ENCODE measurements at regions not wholly inside any gene's neighbourhood (a gene's known extent, or its start where the extent isn't known, plus 50 kb on each side); places are given as distances from the start of the nearest gene placed in this dataset.

DNA sequence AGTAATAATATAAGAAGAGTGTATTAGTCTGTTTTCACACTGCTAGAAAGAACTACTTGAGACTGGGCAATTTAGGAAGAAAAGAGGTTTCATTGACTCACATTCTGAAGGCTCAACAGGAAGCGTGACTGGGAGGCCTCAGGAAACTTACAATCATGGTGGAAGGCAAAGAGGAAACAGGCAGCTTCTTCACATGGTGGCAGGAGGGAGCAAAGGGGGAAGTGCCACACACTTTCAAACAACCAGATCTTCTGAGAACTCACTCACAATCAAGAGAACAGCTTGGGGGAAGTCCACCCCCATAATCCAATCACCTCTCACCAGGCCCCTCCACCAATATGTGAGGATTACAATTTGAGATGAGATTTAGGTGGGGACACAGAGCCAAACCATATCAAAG lies 212.5 kb upstream of the HDAC9 start:
- H3K4me1 ChIP-seq (ENCODE audit: control insufficient read depth in 1 of 2, insufficient read depth in 2 of 2, low read length in 2 of 2): no peaks in the 10 kb centered on the region
- H2AK5ac ChIP-seq (ENCODE audit: low read length): no peak overlapping the region
- H3K4me3 ChIP-seq (ENCODE audit: low read depth, low read length): no peak overlapping the region
- H3K23ac ChIP-seq (ENCODE audit: low read length): no peak overlapping the region
- WGBS (ENCODE audit: extremely low coverage, insufficient coverage, insufficient read length): no CpG with 5 or more reads among the region's 1 CpG
- no peak overlapping the region for H3K9ac ChIP-seq (ENCODE audit: low read length)
- H3K36me3 ChIP-seq (ENCODE audit: control insufficient read depth in 1 of 2, insufficient read depth in 2 of 2, low read length in 2 of 2): no peaks in the 10 kb centered on the region
- no peaks in the 10 kb centered on the region for H3K79me1 ChIP-seq (ENCODE audit: low read length)
- H3K27me3 ChIP-seq (ENCODE audit: insufficient read depth, low read length): no peaks in the 10 kb centered on the region
- H3K79me2 ChIP-seq (ENCODE audit: control insufficient read depth, insufficient read depth, low read length, poor library complexity): no peaks in the 10 kb centered on the region
- H2AFZ ChIP-seq (ENCODE audit: insufficient read depth, low read length, poor library complexity): no peak overlapping the region
- no peak overlapping the region for H4K8ac ChIP-seq (ENCODE audit: low read depth, low read length)
- DNase-seq: no peak
- no peak overlapping the region for H4K91ac ChIP-seq (ENCODE audit: low read depth, low read length)
- H3K14ac ChIP-seq (ENCODE audit: low read length): no peak overlapping the region
- H3K9me3 ChIP-seq (ENCODE audit: insufficient read depth, low read depth, low read length): no peaks in the 10 kb centered on the region
- no peak overlapping the region for H3K27ac ChIP-seq (ENCODE audit: low read depth, low read length)
- no peak overlapping the region for H3K4ac ChIP-seq (ENCODE audit: low read depth, low read length)
- H4K12ac ChIP-seq (ENCODE audit: low read depth, low read length): no peak overlapping the region
- no peak overlapping the region for H2BK5ac ChIP-seq (ENCODE audit: low read depth, low read length, poor library complexity)
- no peak overlapping the region for H2BK12ac ChIP-seq (ENCODE audit: low read length)
- H3K4me2 ChIP-seq (ENCODE audit: low read length): no peak overlapping the region
- H2BK120ac ChIP-seq (ENCODE audit: insufficient read depth, low read length, poor library complexity): no peak overlapping the region
- H3K18ac ChIP-seq (ENCODE audit: low read length): no peak overlapping the region

DNA sequence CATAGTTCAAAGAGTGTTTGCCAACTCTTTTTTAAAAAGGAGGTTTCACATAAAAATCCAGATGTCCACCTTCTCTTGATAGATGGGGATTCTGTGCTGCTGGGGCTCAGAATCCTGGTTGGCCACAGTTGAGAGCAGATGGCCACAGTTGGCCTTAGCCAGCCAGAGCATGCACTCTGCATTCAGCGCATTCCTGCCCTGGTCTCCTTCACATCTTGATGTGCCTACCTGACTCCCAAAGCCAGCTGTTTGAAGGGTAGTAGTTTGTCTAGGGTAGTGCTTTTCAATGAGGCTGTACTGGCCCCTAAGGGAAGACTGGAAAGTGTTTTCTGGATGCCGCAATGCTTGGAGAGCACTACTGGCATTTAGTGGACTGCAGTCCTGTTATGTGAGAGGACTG lies 208.1 kb upstream of the HDAC9 start:
- Histone ChIP-seq H3K4me3 (ENCODE audit: low read depth, low read length) (no peak overlapping the region), H3K36me3 (ENCODE audit: control insufficient read depth in 1 of 2, insufficient read depth in 2 of 2, low read length in 2 of 2) (no peaks in the 10 kb centered on the region), H3K27me3 (ENCODE audit: insufficient read depth, low read length) (no peaks in the 10 kb centered on the region), H2AFZ (ENCODE audit: insufficient read depth, low read length, poor library complexity) (no peak overlapping the region), H4K8ac (ENCODE audit: low read depth, low read length) (no peak overlapping the region), H3K18ac (ENCODE audit: low read length) (no peak overlapping the region), H3K4me2 (ENCODE audit: low read length) (no peak overlapping the region), H3K14ac (ENCODE audit: low read length) (no peak overlapping the region), H3K23ac (ENCODE audit: low read length) (no peak overlapping the region), H3K27ac (ENCODE audit: low read depth, low read length) (no peak overlapping the region), H2BK5ac (ENCODE audit: low read depth, low read length, poor library complexity) (no peak overlapping the region), H3K4me1 (ENCODE audit: control insufficient read depth in 1 of 2, insufficient read depth in 2 of 2, low read length in 2 of 2) (no peaks in the 10 kb centered on the region), H2BK12ac (ENCODE audit: low read length) (no peak overlapping the region), H2BK120ac (ENCODE audit: insufficient read depth, low read length, poor library complexity) (no peak overlapping the region), H2AK5ac (ENCODE audit: low read length) (no peak overlapping the region), H3K79me1 (ENCODE audit: low read length) (no peaks in the 10 kb centered on the region), H3K9ac (ENCODE audit: low read length) (no peak overlapping the region), H3K4ac (ENCODE audit: low read depth, low read length) (no peak overlapping the region), H3K9me3 (ENCODE audit: insufficient read depth, low read depth, low read length) (no peaks in the 10 kb centered on the region), H3K79me2 (ENCODE audit: control insufficient read depth, insufficient read depth, low read length, poor library complexity) (no peaks in the 10 kb centered on the region), H4K12ac (ENCODE audit: low read depth, low read length) (no peak overlapping the region), H4K91ac (ENCODE audit: low read depth, low read length) (no peak overlapping the region)
- DNase-seq: no peak
- no CpG with 5 or more reads among the region's 2 CpGs for WGBS (ENCODE audit: extremely low coverage, insufficient coverage, insufficient read length)

DNA sequence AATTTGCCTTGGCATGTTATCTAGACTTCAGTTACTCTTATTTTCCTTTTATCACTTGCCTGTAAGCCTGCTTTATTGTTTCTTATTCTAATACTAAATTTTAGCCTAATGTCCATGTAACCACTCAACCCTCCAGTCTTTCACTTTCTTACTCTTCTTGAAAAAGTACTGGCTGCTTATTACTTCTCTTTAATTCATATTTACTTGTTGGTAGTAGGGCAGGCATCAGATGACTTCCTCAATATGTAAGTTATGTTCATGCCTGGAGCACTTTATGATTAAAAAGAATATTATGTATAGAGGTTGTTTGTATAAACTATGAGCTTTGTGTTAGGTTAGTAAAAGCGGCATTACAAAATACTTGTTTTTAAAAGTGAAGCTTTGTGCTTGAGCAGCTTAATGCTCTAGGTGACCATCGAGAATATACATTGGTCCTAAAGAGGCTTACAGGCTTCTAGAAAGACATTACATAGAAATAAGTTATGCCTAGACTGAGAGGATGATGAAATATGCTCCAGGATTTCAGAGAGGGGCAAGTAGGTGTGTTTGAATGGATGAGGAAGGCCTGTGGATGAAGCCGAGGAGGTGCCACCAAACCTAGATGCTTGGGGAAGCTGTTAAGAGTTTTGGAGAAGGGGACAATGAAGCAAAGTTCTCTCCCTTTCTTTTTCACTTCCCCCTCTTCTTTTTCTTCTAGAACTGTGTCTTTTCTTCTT lies 207.1 kb upstream of the HDAC9 start:
- Histone ChIP-seq H3K4me1 (ENCODE audit: control insufficient read depth in 1 of 2, insufficient read depth in 2 of 2, low read length in 2 of 2) (no peaks in the 10 kb centered on the region), H4K91ac (ENCODE audit: low read depth, low read length) (no peak overlapping the region), H2AK5ac (ENCODE audit: low read length) (no peak overlapping the region), H3K79me2 (ENCODE audit: control insufficient read depth, insufficient read depth, low read length, poor library complexity) (no peaks in the 10 kb centered on the region), H2BK120ac (ENCODE audit: insufficient read depth, low read length, poor library complexity) (no peak overlapping the region), H3K23ac (ENCODE audit: low read length) (no peak overlapping the region), H3K36me3 (ENCODE audit: control insufficient read depth in 1 of 2, insufficient read depth in 2 of 2, low read length in 2 of 2) (no peaks in the 10 kb centered on the region), H3K18ac (ENCODE audit: low read length) (no peak overlapping the region), H4K12ac (ENCODE audit: low read depth, low read length) (no peak overlapping the region), H3K4me3 (ENCODE audit: low read depth, low read length) (no peak overlapping the region), H2AFZ (ENCODE audit: insufficient read depth, low read length, poor library complexity) (no peak overlapping the region), H3K4ac (ENCODE audit: low read depth, low read length) (no peak overlapping the region), H3K27me3 (ENCODE audit: insufficient read depth, low read length) (no peaks in the 10 kb centered on the region), H3K27ac (ENCODE audit: low read depth, low read length) (no peak overlapping the region), H3K4me2 (ENCODE audit: low read length) (no peak overlapping the region), H3K9ac (ENCODE audit: low read length) (no peak overlapping the region), H2BK12ac (ENCODE audit: low read length) (no peak overlapping the region), H4K8ac (ENCODE audit: low read depth, low read length) (no peak overlapping the region), H3K79me1 (ENCODE audit: low read length) (no peaks in the 10 kb centered on the region), H3K14ac (ENCODE audit: low read length) (no peak overlapping the region), H2BK5ac (ENCODE audit: low read depth, low read length, poor library complexity) (no peak overlapping the region), H3K9me3 (ENCODE audit: insufficient read depth, low read depth, low read length) (no peaks in the 10 kb centered on the region)
- no peak for DNase-seq
- no CpG with 5 or more reads among the region's 3 CpGs for WGBS (ENCODE audit: extremely low coverage, insufficient coverage, insufficient read length)

DNA sequence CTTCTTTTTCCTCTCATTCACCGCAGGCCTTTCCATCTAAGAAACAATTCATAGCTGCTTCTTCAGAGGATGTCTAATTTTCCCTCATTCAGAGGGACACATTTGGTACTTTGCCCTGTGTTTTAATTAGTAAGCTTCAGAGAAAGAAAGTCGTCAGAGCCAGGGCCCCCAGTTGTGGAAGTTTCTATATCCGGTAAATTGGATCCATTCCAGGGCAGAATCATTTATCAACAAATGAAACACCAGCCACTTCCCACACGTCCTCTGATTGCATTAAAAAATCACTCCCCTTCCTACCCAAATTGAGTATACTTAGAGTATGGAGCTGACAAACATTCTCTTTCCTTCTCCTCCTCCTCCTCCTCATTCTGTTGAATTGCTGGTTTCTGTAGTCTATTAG lies 205.8 kb upstream of the HDAC9 start:
- Histone ChIP-seq H3K79me2 (ENCODE audit: control insufficient read depth, insufficient read depth, low read length, poor library complexity) (no peaks in the 10 kb centered on the region), H4K91ac (ENCODE audit: low read depth, low read length) (no peak overlapping the region), H3K4me3 (ENCODE audit: low read depth, low read length) (no peak overlapping the region), H3K9ac (ENCODE audit: low read length) (no peak overlapping the region), H3K23ac (ENCODE audit: low read length) (no peak overlapping the region), H3K4ac (ENCODE audit: low read depth, low read length) (no peak overlapping the region), H3K9me3 (ENCODE audit: insufficient read depth, low read depth, low read length) (no peaks in the 10 kb centered on the region), H3K36me3 (ENCODE audit: control insufficient read depth in 1 of 2, insufficient read depth in 2 of 2, low read length in 2 of 2) (no peaks in the 10 kb centered on the region), H4K8ac (ENCODE audit: low read depth, low read length) (no peak overlapping the region), H3K27me3 (ENCODE audit: insufficient read depth, low read length) (no peaks in the 10 kb centered on the region), H3K27ac (ENCODE audit: low read depth, low read length) (no peak overlapping the region), H2BK120ac (ENCODE audit: insufficient read depth, low read length, poor library complexity) (no peak overlapping the region), H3K4me2 (ENCODE audit: low read length) (no peak overlapping the region), H3K14ac (ENCODE audit: low read length) (no peak overlapping the region), H2AK5ac (ENCODE audit: low read length) (no peak overlapping the region), H3K4me1 (ENCODE audit: control insufficient read depth in 1 of 2, insufficient read depth in 2 of 2, low read length in 2 of 2) (no peaks in the 10 kb centered on the region), H2AFZ (ENCODE audit: insufficient read depth, low read length, poor library complexity) (no peak overlapping the region), H4K12ac (ENCODE audit: low read depth, low read length) (no peak overlapping the region), H3K79me1 (ENCODE audit: low read length) (no peaks in the 10 kb centered on the region), H3K18ac (ENCODE audit: low read length) (no peak overlapping the region), H2BK5ac (ENCODE audit: low read depth, low read length, poor library complexity) (no peak overlapping the region), H2BK12ac (ENCODE audit: low read length) (no peak overlapping the region)
- DNase-seq: no peak
- no CpG with 5 or more reads among the region's 4 CpGs for WGBS (ENCODE audit: extremely low coverage, insufficient coverage, insufficient read length)

Data from trophoblast cell (in vitro differentiated cells and primary cell).